Chondrocyte (in vitro differentiated cells): ENCODE measurements at regions not wholly inside any gene's neighbourhood (a gene's known extent, or its start where the extent isn't known, plus 50 kb on each side); places are given as distances from the start of the nearest gene placed in this dataset.

Experiments used
- DNase-seq: peaks from one replicate; pipeline ENCODE4 v3.0.0; 2021; ENCODE audit warnings: mixed read lengths, low spot score
- H3K27ac Mint-ChIP-seq: one replicate; pipeline ENCODE4 v1.8.0; 2021; ENCODE audit warnings: mild to moderate bottlenecking, moderate library complexity, mixed read lengths; ENCODE audit not compliant: unreplicated experiment
- H3K27me3 Mint-ChIP-seq: 2 replicates; pipeline ENCODE4 v1.8.0; 2021; ENCODE audit warnings: low read depth, mixed read lengths
- H3K36me3 Mint-ChIP-seq: 2 replicates; pipeline ENCODE4 v1.8.0; 2021; ENCODE audit warnings: low read depth, mixed read lengths
- H3K4me1 Mint-ChIP-seq: 2 replicates; pipeline ENCODE4 v1.8.0; 2021; ENCODE audit warnings: low read depth, mild to moderate bottlenecking, mixed read lengths
- H3K4me3 Mint-ChIP-seq: one replicate; pipeline ENCODE4 v1.8.0; 2021; ENCODE audit warnings: mild to moderate bottlenecking, moderate library complexity, mixed read lengths; ENCODE audit not compliant: unreplicated experiment
- H3K9me3 Mint-ChIP-seq: 2 replicates; pipeline ENCODE4 v1.8.0; 2021; ENCODE audit warnings: low read depth, mixed read lengths
- CTCF ChIP-seq: fragments of 200-600 bp; sonication (generic); IDR thresholded peaks from 2 replicates; pipeline ENCODE4 v1.5.0; 2021; ENCODE audit warnings: antibody characterized with exemption, mild to moderate bottlenecking, moderate library complexity

GRCh38 chr16:86396901-86397311 is 113.4 kb upstream of the FOXF1 start:
- no peak overlapping the region for H3K4me3 Mint-ChIP-seq
- H3K36me3 Mint-ChIP-seq: no peaks in the 10 kb centered on the region
- H3K4me1 Mint-ChIP-seq: no peaks in the 10 kb centered on the region
- no peak for DNase-seq
- H3K27me3 Mint-ChIP-seq: peaks cover 14% of the 10 kb centered on the region
- TF ChIP-seq CTCF: no peak
- H3K9me3 Mint-ChIP-seq: no peaks in the 10 kb centered on the region
- no peak overlapping the region for H3K27ac Mint-ChIP-seq

- no peak for DNase-seq
- Mint-ChIP-seq H3K4me3 (no peak overlapping the region), H3K27ac (no peak overlapping the region), H3K4me1 (no peaks in the 10 kb centered on the region), H3K27me3 (peaks cover 19% of the 10 kb centered on the region), H3K36me3 (no peaks in the 10 kb centered on the region), H3K9me3 (no peaks in the 10 kb centered on the region)
- no peak for TF ChIP-seq CTCF
Observed at GRCh38 chr16:86398201-86398600, 112.1 kb upstream of the FOXF1 start.

GRCh38 chr16:86398622-86399021 is 111.7 kb upstream of the FOXF1 start:
- TF ChIP-seq CTCF: no peak
- Mint-ChIP-seq H3K27me3 (peaks cover 20% of the 10 kb centered on the region), H3K4me1 (no peaks in the 10 kb centered on the region), H3K36me3 (no peaks in the 10 kb centered on the region), H3K27ac (no peak overlapping the region), H3K4me3 (no peak overlapping the region), H3K9me3 (no peaks in the 10 kb centered on the region)
- no peak for DNase-seq

GRCh38 chr16:86401126-86401525 is 109.2 kb upstream of the FOXF1 start:
- peaks cover 19% of the 10 kb centered on the region for H3K27me3 Mint-ChIP-seq
- TF ChIP-seq CTCF: no peak
- peaks cover 6% of the 10 kb centered on the region for H3K4me1 Mint-ChIP-seq
- no peak overlapping the region for H3K4me3 Mint-ChIP-seq
- no peaks in the 10 kb centered on the region for H3K9me3 Mint-ChIP-seq
- H3K27ac Mint-ChIP-seq: no peak overlapping the region
- H3K36me3 Mint-ChIP-seq: no peaks in the 10 kb centered on the region
- no peak for DNase-seq

- Mint-ChIP-seq H3K27ac (no peak overlapping the region), H3K4me3 (no peak overlapping the region), H3K4me1 (peaks cover 6% of the 10 kb centered on the region), H3K9me3 (no peaks in the 10 kb centered on the region), H3K27me3 (peaks cover 18% of the 10 kb centered on the region), H3K36me3 (no peaks in the 10 kb centered on the region)
- no peak for TF ChIP-seq CTCF
- DNase-seq: no peak
Observed at GRCh38 chr16:86403085-86403484, 107.2 kb upstream of the FOXF1 start.
